IMR-90 (cell line): ENCODE measurements at regions not wholly inside any gene's neighbourhood (a gene's known extent, or its start where the extent isn't known, plus 50 kb on each side); places are given as distances from the start of the nearest gene placed in this dataset.

Experiments
- ATAC-seq: fragments of 200-7000 bp; cut with Tn5 transposase; 2 replicates; pipeline ENCODE4 v1.9.1; 2020; ENCODE audit warnings: low read depth, mild to moderate bottlenecking, moderate library complexity
- BruUV-seq: library from RNA; stranded (reverse); fragments of 400-500 nt; replicated peaks from 2 replicates; lab custom pipeline; 2021; lab: Mats Ljungman, UMichigan
- CTCF ChIA-PET: fragments of 300-600 bp; formaldehyde crosslinking; extraction: SDS; loops from one replicate; lab custom pipeline; 2021; ENCODE audit warnings: antibody characterized with exemption; lab: Yijun Ruan, JAX
- POLR2A ChIA-PET: fragments of 300-600 bp; sonication (Branson Sonifier 250); formaldehyde crosslinking; loops from one replicate; lab custom pipeline; 2022; ENCODE audit warnings: antibody characterized with exemption; ENCODE audit not compliant: unreplicated experiment; lab: Charles Lee
- DNase-seq: peaks from one replicate; pipeline ENCODE4 v3.0.0; 2013
- H2AFZ ChIP-seq: replicated peaks from 2 replicates; pipeline ENCODE3; 2013; ENCODE audit warnings: low read length, mild to moderate bottlenecking; ENCODE audit not compliant: poor library complexity
- H2AK5ac ChIP-seq: 2 replicates; pipeline ENCODE4 v1.6.1; 2013; ENCODE audit warnings: low read depth, low read length, inconsistent platforms
- H2AK9ac ChIP-seq: replicated peaks from 2 replicates; pipeline ENCODE3; 2013; ENCODE audit warnings: mild to moderate bottlenecking, low read depth, low read length, moderate library complexity; ENCODE audit not compliant: poor library complexity
- H2BK120ac ChIP-seq: 2 replicates; pipeline ENCODE4 v1.6.1; 2013; ENCODE audit warnings: low read depth, low read length, inconsistent platforms
- H2BK15ac ChIP-seq: 3 replicates; pipeline ENCODE4 v1.6.1; 2013; ENCODE audit warnings: low read depth, low read length, inconsistent platforms
- H2BK20ac ChIP-seq: 2 replicates; pipeline ENCODE4 v1.6.1; 2013; ENCODE audit warnings: low read depth, mild to moderate bottlenecking, inconsistent platforms, low read length, moderate library complexity
- H2BK5ac ChIP-seq: 2 replicates; pipeline ENCODE4 v1.6.1; 2013; ENCODE audit warnings: mild to moderate bottlenecking, low read depth, low read length, inconsistent platforms; ENCODE audit not compliant: poor library complexity, severe bottlenecking
- H3K14ac ChIP-seq: replicated peaks from 2 replicates; pipeline ENCODE4 v1.6.1; 2013; ENCODE audit warnings: low read depth, low read length, inconsistent platforms
- H3K18ac ChIP-seq: 2 replicates; pipeline ENCODE4 v1.6.1; 2013; ENCODE audit warnings: low read depth, low read length, control low read depth
- H3K23ac ChIP-seq: 2 replicates; pipeline ENCODE4 v1.6.1; 2013; ENCODE audit warnings: low read depth, low read length, inconsistent platforms
- H3K27ac ChIP-seq: 2 replicates; pipeline ENCODE4 v1.5.1; 2013; ENCODE audit warnings: mild to moderate bottlenecking, control low read depth, low read length; ENCODE audit not compliant: insufficient read depth
- H3K27me3 ChIP-seq: 2 replicates; pipeline ENCODE4 v1.6.1; 2013; ENCODE audit warnings: low read length; ENCODE audit not compliant: control insufficient read depth, insufficient read depth
- H3K36me3 ChIP-seq: 2 replicates; pipeline ENCODE4 v1.6.1; 2013; ENCODE audit warnings: low read length, mixed read lengths; ENCODE audit not compliant: control insufficient read depth, insufficient read depth
- H3K4ac ChIP-seq: 2 replicates; pipeline ENCODE4 v1.6.1; 2013; ENCODE audit warnings: low read depth, low read length, inconsistent platforms
- H3K4me1 ChIP-seq: 2 replicates; pipeline ENCODE4 v1.6.1; 2013; ENCODE audit warnings: low read length, mixed read lengths; ENCODE audit not compliant: control insufficient read depth, insufficient read depth
- H3K4me2 ChIP-seq: 2 replicates; pipeline ENCODE4 v1.6.1; 2013; ENCODE audit warnings: low read depth, mild to moderate bottlenecking, control low read depth, low read length, moderate library complexity
- H3K4me3 ChIP-seq: 2 replicates; pipeline ENCODE4 v1.5.1; 2013; ENCODE audit warnings: low read depth, mild to moderate bottlenecking, control low read depth, low read length, moderate library complexity; ENCODE audit not compliant: insufficient read depth
- H3K56ac ChIP-seq: 2 replicates; pipeline ENCODE4 v1.6.1; 2013; ENCODE audit warnings: low read length, inconsistent platforms; ENCODE audit not compliant: insufficient read depth; ENCODE audit errors: extremely low read depth
- H3K79me1 ChIP-seq, 2 experiments: 2 replicates each; pipeline ENCODE4 v1.6.1; 2013; ENCODE audit warnings: low read length in 2 of 2, inconsistent platforms in 1 of 2, low read depth in 1 of 2
- H3K9ac ChIP-seq: 2 replicates; pipeline ENCODE4 v1.6.1; 2013; ENCODE audit warnings: low read depth, low read length, control low read depth
- H3K9me1 ChIP-seq: 2 replicates; pipeline ENCODE4 v1.6.1; 2013; ENCODE audit warnings: low read length, inconsistent platforms; ENCODE audit not compliant: insufficient read depth
- H3K9me3 ChIP-seq: 2 replicates; pipeline ENCODE4 v1.6.1; 2013; ENCODE audit warnings: low read length; ENCODE audit not compliant: control insufficient read depth, insufficient read depth
- H4K20me1 ChIP-seq: 2 replicates; pipeline ENCODE4 v1.6.1; 2013; ENCODE audit warnings: low read length, inconsistent platforms; ENCODE audit not compliant: insufficient read depth
- H4K5ac ChIP-seq: 2 replicates; pipeline ENCODE4 v1.6.1; 2013; ENCODE audit warnings: mild to moderate bottlenecking, low read depth, low read length, control low read depth
- H4K8ac ChIP-seq, 2 experiments: 2 replicates each; pipeline ENCODE4 v1.6.1; 2013; ENCODE audit warnings: low read depth in 2 of 2, low read length in 2 of 2, control low read depth in 1 of 2, inconsistent platforms in 1 of 2
- H4K91ac ChIP-seq: 2 replicates; pipeline ENCODE4 v1.6.1; 2013; ENCODE audit warnings: low read depth, low read length, inconsistent platforms; ENCODE audit not compliant: insufficient read depth
- BHLHE40 ChIP-seq: fragments of 150-350 bp; IDR thresholded peaks from 2 replicates; pipeline ENCODE4 v1.6.1; 2016; ENCODE audit warnings: mild to moderate bottlenecking, low read depth, low read length
- CEBPB ChIP-seq: IDR thresholded peaks from 2 replicates; pipeline ENCODE4 v1.6.1; 2012; ENCODE audit warnings: low read depth, low read length, improper control_type of control experiment
- CHD1 ChIP-seq: IDR thresholded peaks from 2 replicates; pipeline ENCODE4 v1.6.1; 2012; ENCODE audit warnings: low read depth, low read length, improper control_type of control experiment
- FOS ChIP-seq: fragments of 150-350 bp; IDR thresholded peaks from 2 replicates; pipeline ENCODE4 v1.6.1; 2016; ENCODE audit warnings: low read depth, low read length
- MAFK ChIP-seq: IDR thresholded peaks from 2 replicates; pipeline ENCODE4 v1.6.1; 2012; ENCODE audit warnings: low read depth, low read length, improper control_type of control experiment
- MAZ ChIP-seq: IDR thresholded peaks from 2 replicates; pipeline ENCODE4 v1.6.1; 2012; ENCODE audit warnings: low read depth, mild to moderate bottlenecking, low read length, improper control_type of control experiment, moderate library complexity, borderline replicate concordance
- MXI1 ChIP-seq: IDR thresholded peaks from 2 replicates; pipeline ENCODE4 v1.6.1; 2012; ENCODE audit warnings: low read depth, mild to moderate bottlenecking, low read length, moderate library complexity, borderline replicate concordance
- NFE2L2 ChIP-seq: fragments of 150-350 bp; IDR thresholded peaks from 2 replicates; pipeline ENCODE4 v1.6.1; 2016; ENCODE audit warnings: low read depth, mild to moderate bottlenecking, low read length
- POLR2A ChIP-seq: IDR thresholded peaks from 2 replicates; pipeline ENCODE4 v1.6.1; 2012; ENCODE audit warnings: mild to moderate bottlenecking, low read depth, low read length
- RAD21 ChIP-seq: IDR thresholded peaks from 2 replicates; pipeline ENCODE4 v1.6.1; 2012; ENCODE audit warnings: low read length, improper control_type of control experiment
- RCOR1 ChIP-seq: IDR thresholded peaks from 2 replicates; pipeline ENCODE4 v1.6.1; 2012; ENCODE audit warnings: mild to moderate bottlenecking, low read length, improper control_type of control experiment; ENCODE audit not compliant: insufficient replicate concordance
- RFX5 ChIP-seq: IDR thresholded peaks from 2 replicates; pipeline ENCODE4 v1.8.0; 2012; ENCODE audit warnings: low read depth, mild to moderate bottlenecking, low read length, moderate library complexity
- SMC3 ChIP-seq: fragments of 150-350 bp; IDR thresholded peaks from 2 replicates; pipeline ENCODE4 v1.6.1; 2016; ENCODE audit warnings: low read depth, mild to moderate bottlenecking, antibody characterized with exemption, low read length, moderate library complexity
- WGBS, 2 experiments: methylation state at CpG; one replicate each; pipeline versions ENCODE4 v1.1.5 to v1.1.7; 2013; ENCODE audit warnings: missing lambda C conversion rate in 2 of 2; ENCODE audit not compliant: insufficient read length in 1 of 2; ENCODE audit errors: extremely low coverage in 2 of 2; 5-methylcytosine and 5-hydroxymethylcytosine counted together
- dilution Hi-C: fragments of 300-500 bp; cut with HindIII; formaldehyde crosslinking; loops from one replicate; pipeline ENCODE4 v1.14.3; 2018; ENCODE audit warnings: low sequenced_read_pairs; ENCODE audit not compliant: unreplicated experiment
- in situ Hi-C: fragments of 300-500 bp; cut with MboI; formaldehyde crosslinking; loops from 3 replicates; pipeline ENCODE4 v1.14.3; 2019; ENCODE audit warnings: low sequenced_read_pairs, inconsistent platforms, mixed read lengths
- intact Hi-C: fragments of 100-400 bp; cut with micrococcal nuclease; formaldehyde crosslinking; loops from 2 replicates; pipeline ENCODE4 v1.10.0; 2022
- TF ChIP-seq, protein P1 (sequence below): fragments of 150-350 bp; IDR thresholded peaks from 2 replicates; pipeline ENCODE4 v1.6.1; 2017; ENCODE audit warnings: mild to moderate bottlenecking, antibody characterized with exemption, low read length, low read depth
- TF ChIP-seq, protein P2 (sequence below): fragments of 150-350 bp; IDR thresholded peaks from 2 replicates; pipeline ENCODE4 v1.6.1; 2016; ENCODE audit warnings: low read depth, mild to moderate bottlenecking, low read length, moderate library complexity, borderline replicate concordance
- TF ChIP-seq, protein P3 (sequence below): conservative IDR thresholded peaks from 2 replicates; pipeline ENCODE4 v1.5.1; 2012; ENCODE audit warnings: mild to moderate bottlenecking, low read depth, low read length, improper control_type of control experiment

DNA sequence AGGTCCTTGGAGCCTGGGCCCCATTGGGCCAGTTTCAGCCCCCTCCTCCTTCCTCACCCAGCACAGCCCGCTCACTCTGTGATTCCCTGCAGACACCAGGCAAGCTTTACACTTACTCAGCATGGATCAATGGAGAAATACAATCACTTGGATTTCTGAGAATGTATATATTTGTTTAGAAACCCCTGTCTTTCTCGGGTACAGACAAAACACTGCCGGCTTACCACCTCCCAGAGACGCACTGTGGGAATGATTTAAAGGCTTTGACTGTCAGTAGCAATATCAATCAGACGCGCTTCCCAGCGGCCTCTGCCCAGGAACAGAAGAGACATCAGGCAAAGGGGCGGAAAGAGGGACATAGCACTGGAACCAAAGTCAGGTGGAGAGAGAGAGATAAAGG is 186.5 kb downstream of the MAFB start:
- Histone ChIP-seq H3K27ac (no peak overlapping the region), H4K5ac (no peak overlapping the region), H3K9ac (no peak overlapping the region), H3K4me1 (no peaks in the 10 kb centered on the region; the same call in 1 of the 2 replicates), H2BK5ac (no peak overlapping the region), H3K56ac (no peak overlapping the region), H2BK15ac (no peak overlapping the region), H3K4me2 (no peak overlapping the region), H3K23ac (no peak overlapping the region), H3K9me1 (no peaks in the 10 kb centered on the region), H3K9me3 (no peaks in the 10 kb centered on the region), H3K14ac (no peak overlapping the region), H4K20me1 (no peaks in the 10 kb centered on the region), H3K18ac (no peak overlapping the region), H2AFZ (no peak overlapping the region), H3K4me3 (no peak overlapping the region), H3K79me1 (no peaks in the 10 kb centered on the region), H2BK120ac (no peak overlapping the region), H3K27me3 (no peaks in the 10 kb centered on the region), H2BK20ac (no peak overlapping the region), H2AK5ac (no peak overlapping the region), H3K4ac (no peak overlapping the region), H4K91ac (no peak overlapping the region), H4K8ac (no peak overlapping the region), H3K36me3 (no peaks in the 10 kb centered on the region), H2AK9ac (no peak overlapping the region)
- POLR2A ChIA-PET, result no interaction called here
- WGBS, 2 experiments, result no CpG with 5 or more reads among the region's 8 CpGs
- BruUV-seq, result no TSS peak
- intact Hi-C loops (no loop called here), in situ Hi-C loops (no loop called here), dilution Hi-C loops (no loop called here)
- TF ChIP-seq BHLHE40, result no peak
- TF ChIP-seq SMC3, result no peak
- TF ChIP-seq, protein P1, sequence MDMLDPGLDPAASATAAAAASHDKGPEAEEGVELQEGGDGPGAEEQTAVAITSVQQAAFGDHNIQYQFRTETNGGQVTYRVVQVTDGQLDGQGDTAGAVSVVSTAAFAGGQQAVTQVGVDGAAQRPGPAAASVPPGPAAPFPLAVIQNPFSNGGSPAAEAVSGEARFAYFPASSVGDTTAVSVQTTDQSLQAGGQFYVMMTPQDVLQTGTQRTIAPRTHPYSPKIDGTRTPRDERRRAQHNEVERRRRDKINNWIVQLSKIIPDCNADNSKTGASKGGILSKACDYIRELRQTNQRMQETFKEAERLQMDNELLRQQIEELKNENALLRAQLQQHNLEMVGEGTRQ, result no peak
- TF ChIP-seq MXI1, result no peak
- no peak for TF ChIP-seq NFE2L2
- TF ChIP-seq MAFK, result no peak
- TF ChIP-seq RAD21, result no peak
- TF ChIP-seq CHD1, result no peak
- TF ChIP-seq, protein P2, sequence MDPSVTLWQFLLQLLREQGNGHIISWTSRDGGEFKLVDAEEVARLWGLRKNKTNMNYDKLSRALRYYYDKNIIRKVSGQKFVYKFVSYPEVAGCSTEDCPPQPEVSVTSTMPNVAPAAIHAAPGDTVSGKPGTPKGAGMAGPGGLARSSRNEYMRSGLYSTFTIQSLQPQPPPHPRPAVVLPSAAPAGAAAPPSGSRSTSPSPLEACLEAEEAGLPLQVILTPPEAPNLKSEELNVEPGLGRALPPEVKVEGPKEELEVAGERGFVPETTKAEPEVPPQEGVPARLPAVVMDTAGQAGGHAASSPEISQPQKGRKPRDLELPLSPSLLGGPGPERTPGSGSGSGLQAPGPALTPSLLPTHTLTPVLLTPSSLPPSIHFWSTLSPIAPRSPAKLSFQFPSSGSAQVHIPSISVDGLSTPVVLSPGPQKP, result no peak
- TF ChIP-seq POLR2A, result no peak
- TF ChIP-seq, protein P3, sequence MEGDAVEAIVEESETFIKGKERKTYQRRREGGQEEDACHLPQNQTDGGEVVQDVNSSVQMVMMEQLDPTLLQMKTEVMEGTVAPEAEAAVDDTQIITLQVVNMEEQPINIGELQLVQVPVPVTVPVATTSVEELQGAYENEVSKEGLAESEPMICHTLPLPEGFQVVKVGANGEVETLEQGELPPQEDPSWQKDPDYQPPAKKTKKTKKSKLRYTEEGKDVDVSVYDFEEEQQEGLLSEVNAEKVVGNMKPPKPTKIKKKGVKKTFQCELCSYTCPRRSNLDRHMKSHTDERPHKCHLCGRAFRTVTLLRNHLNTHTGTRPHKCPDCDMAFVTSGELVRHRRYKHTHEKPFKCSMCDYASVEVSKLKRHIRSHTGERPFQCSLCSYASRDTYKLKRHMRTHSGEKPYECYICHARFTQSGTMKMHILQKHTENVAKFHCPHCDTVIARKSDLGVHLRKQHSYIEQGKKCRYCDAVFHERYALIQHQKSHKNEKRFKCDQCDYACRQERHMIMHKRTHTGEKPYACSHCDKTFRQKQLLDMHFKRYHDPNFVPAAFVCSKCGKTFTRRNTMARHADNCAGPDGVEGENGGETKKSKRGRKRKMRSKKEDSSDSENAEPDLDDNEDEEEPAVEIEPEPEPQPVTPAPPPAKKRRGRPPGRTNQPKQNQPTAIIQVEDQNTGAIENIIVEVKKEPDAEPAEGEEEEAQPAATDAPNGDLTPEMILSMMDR, result no peak
- no peak for TF ChIP-seq RCOR1
- TF ChIP-seq FOS, result no peak
- TF ChIP-seq RFX5, result no peak
- TF ChIP-seq MAZ, result no peak
- no peak for TF ChIP-seq CEBPB
- ATAC-seq (no peak), DNase-seq (no peak)
- CTCF ChIA-PET, result no interaction called here
